ENCODE measurements at regions not wholly inside any gene's neighbourhood (a gene's known extent, or its start where the extent isn't known, plus 50 kb on each side); places are given as distances from the start of the nearest gene placed in this dataset.

DNA sequence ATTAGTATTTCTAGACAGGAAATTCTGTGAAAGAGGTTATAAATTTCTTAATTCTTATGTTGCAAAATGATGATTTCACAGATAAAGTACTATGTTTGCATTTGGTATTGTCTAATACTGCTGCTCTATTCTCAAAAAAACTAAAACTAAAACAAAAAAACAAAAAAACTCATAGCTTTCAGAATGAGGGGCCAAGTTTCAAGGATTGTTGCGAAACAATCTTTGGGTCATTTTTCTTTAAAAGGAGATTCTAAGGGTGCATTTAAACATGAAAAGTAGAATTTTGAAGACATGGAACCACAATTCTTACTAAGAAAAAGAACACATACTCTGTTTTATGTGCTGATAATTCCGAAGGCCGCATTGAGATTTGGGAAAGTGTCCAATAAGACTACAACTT lies 645.1 kb downstream of the ADGRL2 start:
- H3K9me3 ChIP-seq (ENCODE audit: control insufficient read depth in 2 of 3, insufficient read depth in 1 of 3, low read length in 3 of 3), result peaks cover 0 to 2% (median 0%) of the 10 kb centered on the region in 3 donors
- H3K27ac ChIP-seq (ENCODE audit: low read depth in 2 of 2, low read length in 2 of 2), result no peak overlapping the region
- H3K4me3 ChIP-seq (ENCODE audit: low read length in 3 of 3), result no peak overlapping the region
- intact Hi-C loops (cut with DNase I), result no loop called here
- H3K27me3 ChIP-seq (ENCODE audit: control insufficient read depth, insufficient read depth, low read length), result no peaks in the 10 kb centered on the region
- no peaks in the 10 kb centered on the region for H3K4me1 ChIP-seq (ENCODE audit: control insufficient read depth in 2 of 3, insufficient read depth in 2 of 3, low read depth in 1 of 3, low read length in 3 of 3)
- TF ChIP-seq, protein P1, sequence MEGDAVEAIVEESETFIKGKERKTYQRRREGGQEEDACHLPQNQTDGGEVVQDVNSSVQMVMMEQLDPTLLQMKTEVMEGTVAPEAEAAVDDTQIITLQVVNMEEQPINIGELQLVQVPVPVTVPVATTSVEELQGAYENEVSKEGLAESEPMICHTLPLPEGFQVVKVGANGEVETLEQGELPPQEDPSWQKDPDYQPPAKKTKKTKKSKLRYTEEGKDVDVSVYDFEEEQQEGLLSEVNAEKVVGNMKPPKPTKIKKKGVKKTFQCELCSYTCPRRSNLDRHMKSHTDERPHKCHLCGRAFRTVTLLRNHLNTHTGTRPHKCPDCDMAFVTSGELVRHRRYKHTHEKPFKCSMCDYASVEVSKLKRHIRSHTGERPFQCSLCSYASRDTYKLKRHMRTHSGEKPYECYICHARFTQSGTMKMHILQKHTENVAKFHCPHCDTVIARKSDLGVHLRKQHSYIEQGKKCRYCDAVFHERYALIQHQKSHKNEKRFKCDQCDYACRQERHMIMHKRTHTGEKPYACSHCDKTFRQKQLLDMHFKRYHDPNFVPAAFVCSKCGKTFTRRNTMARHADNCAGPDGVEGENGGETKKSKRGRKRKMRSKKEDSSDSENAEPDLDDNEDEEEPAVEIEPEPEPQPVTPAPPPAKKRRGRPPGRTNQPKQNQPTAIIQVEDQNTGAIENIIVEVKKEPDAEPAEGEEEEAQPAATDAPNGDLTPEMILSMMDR (IDR thresholded peaks at IDR 0.05; ENCODE audit: borderline replicate concordance, extremely low read depth, insufficient read depth), result no peak
- H3K36me3 ChIP-seq (ENCODE audit: control insufficient read depth in 2 of 3, insufficient read depth in 3 of 3, low read length in 3 of 3), result no peaks in the 10 kb centered on the region
- FAIRE-seq (no peak), DNase-seq (peak in 1 of 5 donors; percentile 7)
- H3K9ac ChIP-seq (ENCODE audit: low read length in 3 of 3), result no peak overlapping the region

DNA sequence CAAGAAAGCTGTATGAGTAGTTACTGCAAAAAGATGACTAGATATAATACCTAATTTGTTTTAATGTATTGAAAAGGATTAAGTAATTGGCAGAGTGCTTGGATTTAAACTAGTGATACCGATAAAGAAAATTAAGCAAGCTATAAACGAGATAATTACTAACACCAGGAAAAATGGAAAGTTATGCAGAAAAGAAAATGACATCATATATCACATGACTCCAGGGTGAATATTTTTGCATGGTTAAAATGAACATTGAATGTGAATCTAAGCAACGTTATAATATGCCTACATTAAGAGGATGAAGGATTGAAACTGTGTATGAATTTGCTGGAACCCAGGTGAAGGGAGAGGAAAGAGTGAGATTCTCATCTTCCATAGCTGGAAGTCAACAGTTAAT lies 644.4 kb downstream of the ADGRL2 start:
- intact Hi-C loops (cut with DNase I), result no loop called here
- H3K9me3 ChIP-seq (ENCODE audit: control insufficient read depth in 2 of 3, insufficient read depth in 1 of 3, low read length in 3 of 3), result peaks cover 0 to 2% (median 0%) of the 10 kb centered on the region in 3 donors
- no peak overlapping the region for H3K4me3 ChIP-seq (ENCODE audit: low read length in 3 of 3)
- FAIRE-seq (no peak), DNase-seq (no peak)
- H3K36me3 ChIP-seq (ENCODE audit: control insufficient read depth in 2 of 3, insufficient read depth in 3 of 3, low read length in 3 of 3), result no peaks in the 10 kb centered on the region
- no peaks in the 10 kb centered on the region for H3K4me1 ChIP-seq (ENCODE audit: control insufficient read depth in 2 of 3, insufficient read depth in 2 of 3, low read depth in 1 of 3, low read length in 3 of 3)
- TF ChIP-seq, protein P1 (IDR thresholded peaks at IDR 0.05; ENCODE audit: borderline replicate concordance, extremely low read depth, insufficient read depth), result no peak
- no peak overlapping the region for H3K27ac ChIP-seq (ENCODE audit: low read depth in 2 of 2, low read length in 2 of 2)
- no peak overlapping the region for H3K9ac ChIP-seq (ENCODE audit: low read length in 3 of 3)
- no peaks in the 10 kb centered on the region for H3K27me3 ChIP-seq (ENCODE audit: control insufficient read depth, insufficient read depth, low read length)

DNA sequence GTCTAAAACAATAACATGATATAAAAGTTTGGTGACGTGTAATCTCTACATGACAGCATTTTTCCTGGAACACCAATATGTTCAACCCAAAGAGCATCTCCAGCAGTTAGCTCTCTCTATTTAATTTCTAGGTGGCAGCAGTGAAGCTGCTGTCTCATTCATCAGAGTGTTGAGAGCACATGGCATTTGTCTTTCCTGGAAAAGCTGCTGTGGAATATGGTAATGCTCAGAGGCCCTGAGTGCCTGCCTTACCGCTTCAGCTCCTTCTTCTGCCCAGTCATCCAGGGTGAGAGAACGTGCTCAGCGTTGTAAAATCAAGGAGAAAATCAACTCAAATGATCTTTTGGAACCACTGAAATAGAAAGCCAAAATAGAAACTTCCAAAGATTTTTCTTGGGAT lies 640.7 kb downstream of the ADGRL2 start:
- no peak overlapping the region for H3K4me3 ChIP-seq (ENCODE audit: low read length in 3 of 3)
- H3K4me1 ChIP-seq (ENCODE audit: control insufficient read depth in 2 of 3, insufficient read depth in 2 of 3, low read depth in 1 of 3, low read length in 3 of 3), result no peaks in the 10 kb centered on the region
- H3K27me3 ChIP-seq (ENCODE audit: control insufficient read depth, insufficient read depth, low read length), result no peaks in the 10 kb centered on the region
- H3K9me3 ChIP-seq (ENCODE audit: control insufficient read depth in 2 of 3, insufficient read depth in 1 of 3, low read length in 3 of 3), result peaks cover 0 to 2% (median 0%) of the 10 kb centered on the region in 3 donors
- no peak overlapping the region for H3K27ac ChIP-seq (ENCODE audit: low read depth in 2 of 2, low read length in 2 of 2)
- no peaks in the 10 kb centered on the region for H3K36me3 ChIP-seq (ENCODE audit: control insufficient read depth in 2 of 3, insufficient read depth in 3 of 3, low read length in 3 of 3)
- FAIRE-seq (no peak), DNase-seq (no peak)
- no peak overlapping the region for H3K9ac ChIP-seq (ENCODE audit: low read length in 3 of 3)
- TF ChIP-seq, protein P1 (IDR thresholded peaks at IDR 0.05; ENCODE audit: borderline replicate concordance, extremely low read depth, insufficient read depth), result no peak
- intact Hi-C loops (cut with DNase I), result no loop called here

DNA sequence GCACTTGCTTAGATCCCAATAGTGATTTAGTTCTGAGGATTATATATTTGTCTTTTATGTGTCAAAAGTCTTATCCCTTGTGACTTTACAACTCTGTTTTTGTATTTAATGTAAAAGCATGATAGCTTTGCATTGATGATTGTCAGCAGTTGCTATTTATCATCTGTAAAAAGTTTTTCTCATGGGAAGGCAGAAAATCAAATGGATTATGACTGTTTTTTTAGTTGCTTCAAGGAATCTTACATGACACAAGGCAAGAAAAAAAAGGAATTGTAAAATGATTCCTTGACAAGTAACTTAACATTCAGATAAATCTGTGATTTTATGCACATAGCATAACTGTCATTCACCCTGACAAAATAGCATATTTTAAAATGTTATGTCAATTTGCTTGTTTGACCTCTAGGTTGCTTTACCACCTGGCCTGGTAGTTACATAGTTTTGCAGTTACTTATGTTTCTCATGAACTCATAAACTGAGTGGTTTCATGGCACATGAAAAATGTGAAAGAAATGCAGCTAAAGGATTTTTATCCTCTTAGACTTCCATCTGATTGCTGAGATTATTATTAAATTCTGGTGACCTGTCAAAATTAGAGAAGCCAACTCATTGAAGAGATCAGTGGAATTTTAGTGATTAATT lies 622.6 kb downstream of the ADGRL2 start:
- FAIRE-seq (no peak), DNase-seq (no peak)
- no peaks in the 10 kb centered on the region for H3K36me3 ChIP-seq (ENCODE audit: control insufficient read depth in 2 of 3, insufficient read depth in 3 of 3, low read length in 3 of 3)
- no peak overlapping the region for H3K27ac ChIP-seq (ENCODE audit: low read depth in 2 of 2, low read length in 2 of 2)
- no peak overlapping the region for H3K9ac ChIP-seq (ENCODE audit: low read length in 3 of 3)
- intact Hi-C loops (cut with DNase I), result no loop called here
- H3K9me3 ChIP-seq (ENCODE audit: control insufficient read depth in 2 of 3, insufficient read depth in 1 of 3, low read length in 3 of 3), result no peaks in the 10 kb centered on the region
- no peaks in the 10 kb centered on the region for H3K4me1 ChIP-seq (ENCODE audit: control insufficient read depth in 2 of 3, insufficient read depth in 2 of 3, low read depth in 1 of 3, low read length in 3 of 3)
- H3K4me3 ChIP-seq (ENCODE audit: low read length in 3 of 3), result no peak overlapping the region
- TF ChIP-seq, protein P1 (IDR thresholded peaks at IDR 0.05; ENCODE audit: borderline replicate concordance, extremely low read depth, insufficient read depth), result no peak
- no peaks in the 10 kb centered on the region for H3K27me3 ChIP-seq (ENCODE audit: control insufficient read depth, insufficient read depth, low read length)
